SK-N-SH (cell line): ENCODE measurements at regions not wholly inside any gene's neighbourhood (a gene's known extent, or its start where the extent isn't known, plus 50 kb on each side); places are given as distances from the start of the nearest gene placed in this dataset.

Source experiments
- CTCF ChIA-PET: fragments of 300-600, 350-600 bp; formaldehyde crosslinking; extraction: SDS; loops from one replicate; lab custom pipeline; 2021; lab: Yijun Ruan, JAX
- POLR2A ChIA-PET: fragments of 350-600 bp; sonication (Branson Sonifier 250); formaldehyde crosslinking; extraction: SDS; loops from one replicate; lab custom pipeline; 2020; ENCODE audit warnings: antibody characterized with exemption, inconsistent platforms; lab: Yijun Ruan, JAX
- DNase-seq: peaks from one replicate; pipeline ENCODE4 v3.0.0; 2012
- H2AFZ ChIP-seq: fragments of 200-600 bp; sonication (generic); 2 replicates; pipeline ENCODE4 v1.8.1; 2016; ENCODE audit warnings: antibody characterized with exemption, mild to moderate bottlenecking, low read depth
- H3F3A ChIP-seq: fragments of 200-600 bp; sonication (generic); replicated peaks from 2 replicates; pipeline ENCODE3; 2016; ENCODE audit warnings: antibody characterized with exemption, mild to moderate bottlenecking; ENCODE audit not compliant: insufficient read depth
- H3K27ac ChIP-seq, 2 experiments: fragments of 200-500 bp in 1 of 2; fragments of 200-600 bp in 1 of 2; sonication (Bioruptor generic) in 1 of 2; sonication (generic), shearing (Covaris generic) in 1 of 2; 2 replicates each; pipeline versions ENCODE4 v1.5.1 to v1.6.1; 2014 to 2016; ENCODE audit warnings: low read depth in 2 of 2, inconsistent platforms in 1 of 2, low read length in 1 of 2, mild to moderate bottlenecking in 1 of 2, mixed read lengths in 1 of 2
- H3K27me3 ChIP-seq: fragments of 200-600 bp; sonication (generic), shearing (Covaris generic); 2 replicates; pipeline ENCODE4 v1.6.1; 2016; ENCODE audit warnings: mixed run types; ENCODE audit not compliant: insufficient read depth
- H3K36me3 ChIP-seq, 2 experiments: fragments of 200-500 bp in 1 of 2; fragments of 200-600 bp in 1 of 2; sonication (Bioruptor generic) in 1 of 2; sonication (generic) in 1 of 2; replicated peaks in 1 of 2; 2 replicates each; pipeline versions ENCODE3 to v1.5.1; 2014 to 2016; ENCODE audit warnings: low read length in 1 of 2, mild to moderate bottlenecking in 1 of 2; ENCODE audit not compliant: insufficient read depth in 2 of 2, control insufficient read depth in 1 of 2
- H3K4me1 ChIP-seq, 2 experiments: fragments of 200-500 bp in 1 of 2; fragments of 200-600 bp in 1 of 2; sonication (Bioruptor generic) in 1 of 2; sonication (generic), shearing (Covaris generic) in 1 of 2; 2 replicates each; pipeline versions ENCODE4 v1.5.1 to v1.6.1; 2014 to 2016; ENCODE audit warnings: low read depth in 1 of 2, low read length in 1 of 2, mixed run types in 1 of 2; ENCODE audit not compliant: insufficient read depth in 2 of 2, control insufficient read depth in 1 of 2
- H3K4me2 ChIP-seq: fragments of 200-600 bp; sonication (generic), shearing (Covaris generic); 2 replicates; pipeline ENCODE4 v1.6.1; 2017; ENCODE audit warnings: mixed run types
- H3K4me3 ChIP-seq, 2 experiments: fragments of 200-500 bp in 1 of 2; fragments of 200-600 bp in 1 of 2; sonication (Bioruptor generic) in 1 of 2; sonication (generic), shearing (Covaris generic) in 1 of 2; 2 replicates each; pipeline versions ENCODE4 v1.5.1 to v1.8.1; 2014 to 2016; ENCODE audit warnings: low read depth in 2 of 2, inconsistent platforms in 1 of 2, low read length in 1 of 2, mild to moderate bottlenecking in 1 of 2, mixed read lengths in 1 of 2, moderate library complexity in 1 of 2
- H3K79me2 ChIP-seq: fragments of 200-600 bp; sonication (generic); 2 replicates; pipeline ENCODE4 v1.8.1; 2017; ENCODE audit warnings: mild to moderate bottlenecking; ENCODE audit not compliant: insufficient read depth
- H3K9ac ChIP-seq: fragments of 200-600 bp; sonication (generic); 2 replicates; pipeline ENCODE4 v1.6.1; 2017; ENCODE audit warnings: mixed run types
- H3K9me2 ChIP-seq: fragments of 200-600 bp; sonication (generic); 2 replicates; pipeline ENCODE4 v1.6.1; 2017; ENCODE audit warnings: mixed run types
- H3K9me3 ChIP-seq: fragments of 200-600 bp; sonication (generic); 2 replicates; pipeline ENCODE4 v1.6.1; 2017; ENCODE audit warnings: mixed run types, mild to moderate bottlenecking, moderate library complexity
- H4K20me1 ChIP-seq: fragments of 200-600 bp; sonication (generic); 2 replicates; pipeline ENCODE4 v1.6.1; 2017; ENCODE audit warnings: mild to moderate bottlenecking, mixed run types; ENCODE audit not compliant: insufficient read depth
- CHD2 ChIP-seq: fragments of 150-350 bp; IDR thresholded peaks from 2 replicates; pipeline ENCODE4 v1.6.1; 2018; ENCODE audit warnings: low read length; ENCODE audit not compliant: partially characterized antibody
- ELF1 ChIP-seq: IDR thresholded peaks from 2 replicates; pipeline ENCODE4 v1.4.0; 2012
- EP300 ChIP-seq, 2 experiments: IDR thresholded peaks; 2 replicates each; pipeline versions ENCODE4 v1.4.0 to v1.6.1; 2012; ENCODE audit warnings: borderline replicate concordance in 1 of 2, low read depth in 1 of 2, low read length in 1 of 2
- FOXJ3 ChIP-seq: sonication (generic); formaldehyde crosslinking; IDR thresholded peaks from 2 replicates; pipeline ENCODE4 v1.5.1; 2020; ENCODE audit warnings: mild to moderate bottlenecking, missing genetic modification reagents
- FOXM1 ChIP-seq: IDR thresholded peaks from 2 replicates; pipeline ENCODE4 v1.4.0; 2012; ENCODE audit warnings: low read depth, mild to moderate bottlenecking
- IRF3 ChIP-seq: fragments of 150-350 bp; IDR thresholded peaks from 2 replicates; pipeline ENCODE4 v1.6.1; 2016; ENCODE audit warnings: mild to moderate bottlenecking, low read depth, low read length
- JUND ChIP-seq: IDR thresholded peaks from 2 replicates; pipeline ENCODE4 v1.4.0; 2012
- MXI1 ChIP-seq: IDR thresholded peaks from 2 replicates; pipeline ENCODE4 v1.6.1; 2012; ENCODE audit warnings: mild to moderate bottlenecking, low read depth, low read length, improper control_type of control experiment
- NRF1 ChIP-seq: IDR thresholded peaks from 2 replicates; pipeline ENCODE4 v1.6.1; 2012; ENCODE audit warnings: low read depth, mild to moderate bottlenecking, low read length
- POLR2AphosphoS5 ChIP-seq: IDR thresholded peaks from 2 replicates; pipeline ENCODE4 v1.6.1; 2012; ENCODE audit warnings: low read depth, low read length
- RAD21 ChIP-seq: IDR thresholded peaks from 2 replicates; pipeline ENCODE4 v1.6.1; 2012; ENCODE audit warnings: mild to moderate bottlenecking, low read length
- RCOR1 ChIP-seq: fragments of 150-350 bp; IDR thresholded peaks from 2 replicates; pipeline ENCODE4 v1.6.1; 2017; ENCODE audit warnings: antibody characterized with exemption, low read length
- RFX5 ChIP-seq: IDR thresholded peaks from 2 replicates; pipeline ENCODE4 v1.6.1; 2012; ENCODE audit warnings: mild to moderate bottlenecking, improper control_type of control experiment, low read length
- RXRA ChIP-seq: IDR thresholded peaks from 2 replicates; pipeline ENCODE4 v1.4.0; 2012; ENCODE audit warnings: low read depth, mild to moderate bottlenecking, borderline replicate concordance
- SIN3A ChIP-seq: IDR thresholded peaks from 2 replicates; pipeline ENCODE4 v1.6.1; 2012; ENCODE audit warnings: low read depth, mild to moderate bottlenecking, low read length, moderate library complexity, borderline replicate concordance
- SMC3 ChIP-seq: IDR thresholded peaks from 2 replicates; pipeline ENCODE4 v1.6.1; 2012; ENCODE audit warnings: low read depth, low read length, improper control_type of control experiment
- TCF12 ChIP-seq: IDR thresholded peaks from 2 replicates; pipeline ENCODE4 v1.4.0; 2012
- USF1 ChIP-seq: IDR thresholded peaks from 2 replicates; pipeline ENCODE4 v1.4.0; 2012; ENCODE audit warnings: low read depth, borderline replicate concordance
- YY1 ChIP-seq: IDR thresholded peaks from 2 replicates; pipeline ENCODE4 v1.4.0; 2012; ENCODE audit warnings: low read depth, mild to moderate bottlenecking
- WGBS: methylation state at CpG from one replicate; pipeline ENCODE4 v1.1.6; 2017; ENCODE audit warnings: low lambda C conversion rate; 5-methylcytosine and 5-hydroxymethylcytosine counted together
- TF ChIP-seq, protein P1 (sequence below): IDR thresholded peaks from 2 replicates; pipeline ENCODE4 v1.6.1; 2012; ENCODE audit warnings: mild to moderate bottlenecking, low read depth, low read length, moderate library complexity
- TF ChIP-seq, protein P2 (sequence below): IDR thresholded peaks from 2 replicates; pipeline ENCODE4 v1.4.0; 2012; ENCODE audit warnings: low read depth
- TF ChIP-seq, protein P3 (sequence below): fragments of 150-350 bp; IDR thresholded peaks from 2 replicates; pipeline ENCODE4 v1.6.1; 2017; ENCODE audit warnings: antibody characterized with exemption, low read length, low read depth, borderline replicate concordance

DNA sequence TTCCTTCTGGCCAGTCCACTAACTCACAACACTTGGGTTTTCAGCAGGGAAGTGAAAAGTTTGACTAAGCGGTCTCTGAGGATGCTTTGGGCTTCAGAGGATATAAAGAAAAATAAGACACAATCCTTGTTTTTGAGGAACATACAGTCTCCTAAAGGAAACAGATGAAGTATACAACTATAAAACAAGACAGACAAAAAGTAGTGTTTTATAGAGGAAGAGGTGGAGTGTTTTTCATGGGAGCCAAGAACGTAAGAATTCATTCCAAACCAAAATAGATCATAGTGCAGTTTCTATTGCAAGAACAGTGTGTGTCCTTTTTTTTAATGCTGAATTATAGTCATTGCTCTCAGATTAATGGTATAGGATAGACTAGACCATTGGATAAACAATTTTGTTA, 586.9 kb upstream of the BRINP1 start:
- no peak overlapping the region for H3K4me3 ChIP-seq
- DNase-seq: no peak
- no peaks in the 10 kb centered on the region for H3K4me1 ChIP-seq
- H3K27ac ChIP-seq: no peak overlapping the region
- no peak overlapping the region for H3K9ac ChIP-seq
- TF ChIP-seq, protein P1, sequence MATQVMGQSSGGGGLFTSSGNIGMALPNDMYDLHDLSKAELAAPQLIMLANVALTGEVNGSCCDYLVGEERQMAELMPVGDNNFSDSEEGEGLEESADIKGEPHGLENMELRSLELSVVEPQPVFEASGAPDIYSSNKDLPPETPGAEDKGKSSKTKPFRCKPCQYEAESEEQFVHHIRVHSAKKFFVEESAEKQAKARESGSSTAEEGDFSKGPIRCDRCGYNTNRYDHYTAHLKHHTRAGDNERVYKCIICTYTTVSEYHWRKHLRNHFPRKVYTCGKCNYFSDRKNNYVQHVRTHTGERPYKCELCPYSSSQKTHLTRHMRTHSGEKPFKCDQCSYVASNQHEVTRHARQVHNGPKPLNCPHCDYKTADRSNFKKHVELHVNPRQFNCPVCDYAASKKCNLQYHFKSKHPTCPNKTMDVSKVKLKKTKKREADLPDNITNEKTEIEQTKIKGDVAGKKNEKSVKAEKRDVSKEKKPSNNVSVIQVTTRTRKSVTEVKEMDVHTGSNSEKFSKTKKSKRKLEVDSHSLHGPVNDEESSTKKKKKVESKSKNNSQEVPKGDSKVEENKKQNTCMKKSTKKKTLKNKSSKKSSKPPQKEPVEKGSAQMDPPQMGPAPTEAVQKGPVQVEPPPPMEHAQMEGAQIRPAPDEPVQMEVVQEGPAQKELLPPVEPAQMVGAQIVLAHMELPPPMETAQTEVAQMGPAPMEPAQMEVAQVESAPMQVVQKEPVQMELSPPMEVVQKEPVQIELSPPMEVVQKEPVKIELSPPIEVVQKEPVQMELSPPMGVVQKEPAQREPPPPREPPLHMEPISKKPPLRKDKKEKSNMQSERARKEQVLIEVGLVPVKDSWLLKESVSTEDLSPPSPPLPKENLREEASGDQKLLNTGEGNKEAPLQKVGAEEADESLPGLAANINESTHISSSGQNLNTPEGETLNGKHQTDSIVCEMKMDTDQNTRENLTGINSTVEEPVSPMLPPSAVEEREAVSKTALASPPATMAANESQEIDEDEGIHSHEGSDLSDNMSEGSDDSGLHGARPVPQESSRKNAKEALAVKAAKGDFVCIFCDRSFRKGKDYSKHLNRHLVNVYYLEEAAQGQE: no peak
- TF ChIP-seq YY1: no peak
- TF ChIP-seq FOXJ3 (CRISPR knock-in tag): no peak
- no peak for TF ChIP-seq JUND
- TF ChIP-seq RFX5: no peak
- TF ChIP-seq FOXM1: no peak
- TF ChIP-seq, protein P2, sequence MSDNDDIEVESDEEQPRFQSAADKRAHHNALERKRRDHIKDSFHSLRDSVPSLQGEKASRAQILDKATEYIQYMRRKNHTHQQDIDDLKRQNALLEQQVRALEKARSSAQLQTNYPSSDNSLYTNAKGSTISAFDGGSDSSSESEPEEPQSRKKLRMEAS: no peak
- no peak for TF ChIP-seq USF1
- TF ChIP-seq RCOR1: no peak
- TF ChIP-seq SIN3A: no peak
- no peak for TF ChIP-seq NRF1
- no peak for TF ChIP-seq EP300 (IDR thresholded peaks at IDR 0.05; ENCODE audit: borderline replicate concordance in 1 of 2, low read depth in 1 of 2, low read length in 1 of 2)
- no peak for TF ChIP-seq RXRA
- no peaks in the 10 kb centered on the region for H4K20me1 ChIP-seq
- ChIA-PET POLR2A (no interaction called here), CTCF (no interaction called here)
- H3K9me2 ChIP-seq: no peaks in the 10 kb centered on the region
- WGBS: 55% methylated on average over 2 of the region's 2 CpGs
- H3F3A ChIP-seq: no peaks in the 10 kb centered on the region
- H3K79me2 ChIP-seq: no peaks in the 10 kb centered on the region
- no peak overlapping the region for H2AFZ ChIP-seq
- H3K9me3 ChIP-seq: no peaks in the 10 kb centered on the region
- no peaks in the 10 kb centered on the region for H3K36me3 ChIP-seq
- no peaks in the 10 kb centered on the region for H3K27me3 ChIP-seq
- no peak overlapping the region for H3K4me2 ChIP-seq

DNA sequence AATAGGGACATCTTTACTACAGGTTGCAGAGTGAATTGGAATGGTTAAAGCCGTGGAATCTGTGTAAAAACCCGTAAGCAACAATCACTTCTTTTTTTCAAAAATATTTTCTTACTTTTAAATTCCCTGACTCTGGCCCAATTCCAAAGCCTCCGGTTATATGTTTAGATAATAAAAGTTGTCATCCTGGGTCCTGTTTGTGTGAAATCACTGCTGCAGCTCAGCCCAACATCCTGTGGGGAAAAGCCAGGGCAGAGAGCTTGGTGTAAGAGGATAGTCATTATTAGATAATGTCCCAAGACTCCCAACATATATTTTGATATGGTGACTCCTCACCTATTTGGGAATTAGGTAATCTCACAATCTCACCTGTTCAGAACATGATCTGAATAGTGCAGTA, 586.0 kb upstream of the BRINP1 start:
- Histone ChIP-seq H3K27me3 (no peaks in the 10 kb centered on the region), H3K4me1 (no peaks in the 10 kb centered on the region), H3K9ac (no peak overlapping the region), H3K9me2 (no peaks in the 10 kb centered on the region), H3K4me3 (no peak overlapping the region), H4K20me1 (no peaks in the 10 kb centered on the region), H3K4me2 (no peak overlapping the region), H3K36me3 (no peaks in the 10 kb centered on the region), H3K79me2 (no peaks in the 10 kb centered on the region), H3K9me3 (no peaks in the 10 kb centered on the region), H2AFZ (no peak overlapping the region), H3F3A (no peaks in the 10 kb centered on the region), H3K27ac (no peak overlapping the region)
- POLR2A ChIA-PET: no interaction called here
- DNase-seq: no peak
- CTCF ChIA-PET: no interaction called here
- WGBS: 23% methylated on average over 3 of the region's 3 CpGs
- TF ChIP-seq SIN3A (no peak), MXI1 (no peak), FOXJ3 (CRISPR knock-in tag) (no peak), RCOR1 (no peak), IRF3 (no peak), SMC3 (no peak), CHD2 (no peak), TCF12 (no peak), YY1 (no peak), ELF1 (no peak), RAD21 (no peak), POLR2AphosphoS5 (no peak)
- TF ChIP-seq, protein P3, sequence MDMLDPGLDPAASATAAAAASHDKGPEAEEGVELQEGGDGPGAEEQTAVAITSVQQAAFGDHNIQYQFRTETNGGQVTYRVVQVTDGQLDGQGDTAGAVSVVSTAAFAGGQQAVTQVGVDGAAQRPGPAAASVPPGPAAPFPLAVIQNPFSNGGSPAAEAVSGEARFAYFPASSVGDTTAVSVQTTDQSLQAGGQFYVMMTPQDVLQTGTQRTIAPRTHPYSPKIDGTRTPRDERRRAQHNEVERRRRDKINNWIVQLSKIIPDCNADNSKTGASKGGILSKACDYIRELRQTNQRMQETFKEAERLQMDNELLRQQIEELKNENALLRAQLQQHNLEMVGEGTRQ: no peak
